ENCODE measurements at regions not wholly inside any gene's neighbourhood (a gene's known extent, or its start where the extent isn't known, plus 50 kb on each side); places are given as distances from the start of the nearest gene placed in this dataset.

DNA sequence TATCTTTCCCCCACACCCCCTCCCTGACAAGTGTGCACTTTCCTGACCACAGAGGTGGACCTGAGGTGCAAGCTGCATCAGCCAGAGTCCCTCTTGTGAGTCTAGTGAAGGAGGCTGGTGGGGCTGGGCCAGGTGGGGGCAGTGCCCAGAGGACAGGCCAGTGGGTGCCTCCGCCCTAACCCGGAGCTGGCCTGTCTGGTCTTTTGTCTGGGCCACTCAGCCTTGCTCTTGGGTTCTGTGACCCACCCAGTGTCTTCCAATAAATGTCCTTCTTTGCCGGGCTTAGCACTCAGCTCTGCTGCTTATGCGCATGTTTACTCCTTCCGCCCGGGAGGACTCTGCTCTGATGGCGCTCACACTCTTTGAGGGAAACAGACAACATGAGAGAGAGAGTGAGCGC is 526.2 kb downstream of the TBC1D22A start:
- Histone ChIP-seq H3K36me3 (ENCODE audit: insufficient read depth, low read length) (no peaks in the 10 kb centered on the region), H4K20me1 (ENCODE audit: insufficient read depth, low read depth, low read length) (no peaks in the 10 kb centered on the region; the same call in 1 of the 2 replicates), H3K4me3 (ENCODE audit: low read length) (no peak overlapping the region), H3K9me3 (ENCODE audit: low read length) (no peaks in the 10 kb centered on the region), H3K9ac (ENCODE audit: low read length) (no peak overlapping the region), H3K79me2 (ENCODE audit: low read length) (no peaks in the 10 kb centered on the region), H3K27me3 (ENCODE audit: low read length) (no peaks in the 10 kb centered on the region), H2AFZ (ENCODE audit: low read length) (no peak overlapping the region), H3K4me2 (ENCODE audit: low read depth, low read length, poor library complexity, severe bottlenecking) (no peak overlapping the region), H3K27ac (ENCODE audit: low read length) (no peak overlapping the region), H3K4me1 (ENCODE audit: low read length) (no peaks in the 10 kb centered on the region), H3K9me2 (replicated peaks; ENCODE audit: insufficient read depth, low read length) (no peaks in the 10 kb centered on the region)
- DNase-seq: no peak

- no peaks in the 10 kb centered on the region for H3K9me3 ChIP-seq (ENCODE audit: low read length)
- H3K9ac ChIP-seq (ENCODE audit: low read length): no peak overlapping the region
- no peak for DNase-seq
- no peak overlapping the region for H3K4me2 ChIP-seq (ENCODE audit: low read depth, low read length, poor library complexity, severe bottlenecking)
- no peaks in the 10 kb centered on the region for H3K4me1 ChIP-seq (ENCODE audit: low read length)
- no peak overlapping the region for H3K27ac ChIP-seq (ENCODE audit: low read length)
- H3K4me3 ChIP-seq (ENCODE audit: low read length): no peak overlapping the region
- no peaks in the 10 kb centered on the region for H4K20me1 ChIP-seq (ENCODE audit: insufficient read depth, low read depth, low read length)
- H3K9me2 ChIP-seq (replicated peaks; ENCODE audit: insufficient read depth, low read length): no peaks in the 10 kb centered on the region
- no peaks in the 10 kb centered on the region for H3K27me3 ChIP-seq (ENCODE audit: low read length)
- no peaks in the 10 kb centered on the region for H3K36me3 ChIP-seq (ENCODE audit: insufficient read depth, low read length)
- no peak overlapping the region for H2AFZ ChIP-seq (ENCODE audit: low read length)
- H3K79me2 ChIP-seq (ENCODE audit: low read length): no peaks in the 10 kb centered on the region
Measured at GRCh38 chr22:47287516-47287915, 525.1 kb downstream of the TBC1D22A start.

DNA sequence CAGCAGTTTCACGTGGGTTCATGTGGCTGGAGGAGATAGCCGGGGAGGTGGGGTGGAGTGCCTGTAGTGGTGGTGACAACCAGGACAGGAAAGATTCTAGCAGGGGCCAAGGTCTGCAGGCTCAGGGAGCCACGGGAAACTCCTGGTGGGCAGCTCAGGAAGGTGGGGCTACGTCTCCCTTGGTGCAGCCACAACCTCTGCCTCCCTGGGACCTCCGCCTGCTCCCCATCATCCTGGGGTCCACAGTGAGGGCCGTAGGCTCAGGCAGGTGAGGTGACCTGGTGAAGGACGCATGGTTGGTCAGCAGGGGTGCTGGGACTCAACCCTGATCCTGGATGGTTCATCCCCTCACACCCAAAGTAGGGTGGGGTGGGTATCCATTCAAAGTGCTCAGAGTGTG is 524.1 kb downstream of the TBC1D22A start:
- Histone ChIP-seq H4K20me1 (ENCODE audit: insufficient read depth, low read depth, low read length) (no peaks in the 10 kb centered on the region), H3K36me3 (ENCODE audit: insufficient read depth, low read length) (no peaks in the 10 kb centered on the region), H3K4me1 (ENCODE audit: low read length) (no peaks in the 10 kb centered on the region), H3K9ac (ENCODE audit: low read length) (no peak overlapping the region), H3K27ac (ENCODE audit: low read length) (no peak overlapping the region), H3K9me2 (replicated peaks; ENCODE audit: insufficient read depth, low read length) (no peaks in the 10 kb centered on the region), H3K9me3 (ENCODE audit: low read length) (no peaks in the 10 kb centered on the region), H3K79me2 (ENCODE audit: low read length) (no peaks in the 10 kb centered on the region), H2AFZ (ENCODE audit: low read length) (no peak overlapping the region), H3K4me2 (ENCODE audit: low read depth, low read length, poor library complexity, severe bottlenecking) (no peak overlapping the region), H3K4me3 (ENCODE audit: low read length) (no peak overlapping the region), H3K27me3 (ENCODE audit: low read length) (no peaks in the 10 kb centered on the region)
- no peak for DNase-seq

DNA sequence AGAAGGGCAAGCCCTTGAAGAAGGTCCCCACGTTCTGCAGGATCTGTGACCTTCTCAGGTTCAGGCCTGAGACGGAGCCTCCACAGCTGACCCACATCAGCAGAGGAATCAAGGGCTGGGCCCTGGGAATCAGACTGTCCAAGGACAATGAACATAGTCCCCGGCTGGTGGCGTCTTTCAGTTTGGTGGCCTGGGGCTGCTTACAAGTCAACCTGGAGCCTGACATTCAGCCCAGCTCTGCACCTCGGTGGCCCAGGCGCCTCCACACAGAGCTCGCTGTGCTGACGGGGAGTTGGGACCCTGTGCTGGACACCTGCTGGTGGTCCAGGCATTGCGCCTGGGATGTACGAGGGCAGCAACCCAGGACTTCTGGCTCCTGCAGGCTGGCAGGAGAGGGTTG is 523.5 kb downstream of the TBC1D22A start:
- Histone ChIP-seq H3K9me2 (replicated peaks; ENCODE audit: insufficient read depth, low read length) (no peaks in the 10 kb centered on the region), H3K4me3 (ENCODE audit: low read length) (no peak overlapping the region), H3K36me3 (ENCODE audit: insufficient read depth, low read length) (no peaks in the 10 kb centered on the region), H2AFZ (ENCODE audit: low read length) (no peak overlapping the region), H3K27me3 (ENCODE audit: low read length) (no peaks in the 10 kb centered on the region), H3K27ac (ENCODE audit: low read length) (no peak overlapping the region), H3K4me2 (ENCODE audit: low read depth, low read length, poor library complexity, severe bottlenecking) (no peak overlapping the region), H3K79me2 (ENCODE audit: low read length) (no peaks in the 10 kb centered on the region), H3K4me1 (ENCODE audit: low read length) (no peaks in the 10 kb centered on the region), H3K9ac (ENCODE audit: low read length) (no peak overlapping the region), H4K20me1 (ENCODE audit: insufficient read depth, low read depth, low read length) (no peaks in the 10 kb centered on the region), H3K9me3 (ENCODE audit: low read length) (no peaks in the 10 kb centered on the region)
- no peak for DNase-seq

- Histone ChIP-seq H3K9me3 (ENCODE audit: low read length) (no peaks in the 10 kb centered on the region), H3K4me2 (ENCODE audit: low read depth, low read length, poor library complexity, severe bottlenecking) (no peak overlapping the region), H3K36me3 (ENCODE audit: insufficient read depth, low read length) (no peaks in the 10 kb centered on the region), H3K27me3 (ENCODE audit: low read length) (no peaks in the 10 kb centered on the region), H4K20me1 (ENCODE audit: insufficient read depth, low read depth, low read length) (no peaks in the 10 kb centered on the region), H2AFZ (ENCODE audit: low read length) (no peak overlapping the region), H3K79me2 (ENCODE audit: low read length) (no peaks in the 10 kb centered on the region), H3K9ac (ENCODE audit: low read length) (no peak overlapping the region), H3K4me3 (ENCODE audit: low read length) (no peak overlapping the region), H3K27ac (ENCODE audit: low read length) (no peak overlapping the region), H3K9me2 (replicated peaks; ENCODE audit: insufficient read depth, low read length) (no peaks in the 10 kb centered on the region), H3K4me1 (ENCODE audit: low read length) (no peaks in the 10 kb centered on the region)
- no peak for DNase-seq
Measured at GRCh38 chr22:47284822-47285221, 522.4 kb downstream of the TBC1D22A start.

DNA sequence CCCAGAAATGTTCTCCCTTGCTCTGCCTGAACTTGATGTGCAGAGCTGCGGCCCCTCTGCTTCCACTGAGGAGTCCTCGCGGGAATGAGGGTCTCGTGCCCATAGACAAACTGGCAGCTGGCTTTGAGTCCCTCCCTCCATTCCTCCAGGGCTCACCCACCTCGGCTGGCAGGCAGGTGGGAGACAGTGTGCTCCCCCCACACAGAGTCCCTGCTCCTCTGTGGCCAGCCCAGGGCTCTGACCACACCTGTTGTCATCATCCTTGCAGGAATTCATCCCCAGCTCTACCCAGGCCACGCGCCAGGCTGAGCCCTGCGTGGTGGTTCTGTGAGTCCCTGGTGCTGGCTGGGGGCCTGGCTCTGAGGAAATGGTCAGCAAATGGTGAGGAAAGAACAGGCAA is 521.9 kb downstream of the TBC1D22A start:
- H3K4me1 ChIP-seq (ENCODE audit: low read length): no peaks in the 10 kb centered on the region
- no peak for DNase-seq
- H2AFZ ChIP-seq (ENCODE audit: low read length): no peak overlapping the region
- no peak overlapping the region for H3K27ac ChIP-seq (ENCODE audit: low read length)
- no peak overlapping the region for H3K4me2 ChIP-seq (ENCODE audit: low read depth, low read length, poor library complexity, severe bottlenecking)
- no peaks in the 10 kb centered on the region for H3K9me2 ChIP-seq (replicated peaks; ENCODE audit: insufficient read depth, low read length)
- no peak overlapping the region for H3K9ac ChIP-seq (ENCODE audit: low read length)
- H3K4me3 ChIP-seq (ENCODE audit: low read length): no peak overlapping the region
- no peaks in the 10 kb centered on the region for H3K9me3 ChIP-seq (ENCODE audit: low read length)
- H3K36me3 ChIP-seq (ENCODE audit: insufficient read depth, low read length): no peaks in the 10 kb centered on the region
- no peaks in the 10 kb centered on the region for H4K20me1 ChIP-seq (ENCODE audit: insufficient read depth, low read depth, low read length)
- no peaks in the 10 kb centered on the region for H3K79me2 ChIP-seq (ENCODE audit: low read length)
- H3K27me3 ChIP-seq (ENCODE audit: low read length): no peaks in the 10 kb centered on the region

DNA sequence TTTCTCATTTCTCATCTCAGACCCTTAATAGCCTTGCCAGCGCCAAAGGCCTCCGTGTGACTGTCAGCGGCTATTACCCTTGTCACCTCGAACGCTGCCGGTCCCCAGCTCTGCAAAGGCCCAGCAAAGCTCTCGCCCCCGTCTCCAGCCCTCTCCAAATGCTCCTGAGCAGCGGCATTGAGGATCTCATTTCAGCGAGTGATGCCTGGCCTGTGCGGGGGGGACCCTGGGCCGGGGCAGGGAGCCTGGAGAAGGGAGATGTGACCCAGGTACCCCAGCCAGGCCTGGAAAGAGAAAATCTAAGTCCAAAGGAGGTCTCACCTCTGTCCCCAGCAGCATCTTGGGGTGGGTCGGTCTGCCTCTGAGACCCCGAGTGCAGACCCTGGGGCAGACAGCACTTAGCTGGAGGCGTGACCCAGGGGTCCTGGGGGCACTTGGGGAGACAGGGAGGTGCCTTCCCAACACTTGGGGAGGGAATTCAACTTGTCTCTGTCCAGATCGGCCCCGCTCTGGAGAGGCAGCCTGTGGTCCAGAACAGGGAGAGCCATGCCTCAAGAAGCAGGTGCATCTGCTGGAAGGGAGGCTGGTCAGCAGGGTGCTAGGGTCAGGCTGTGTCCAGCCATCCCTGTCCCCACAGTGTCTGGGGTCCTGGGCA is 521.3 kb downstream of the TBC1D22A start:
- DNase-seq: no peak
- H3K79me2 ChIP-seq (ENCODE audit: low read length): no peaks in the 10 kb centered on the region
- no peaks in the 10 kb centered on the region for H3K27me3 ChIP-seq (ENCODE audit: low read length)
- no peaks in the 10 kb centered on the region for H3K36me3 ChIP-seq (ENCODE audit: insufficient read depth, low read length)
- no peak overlapping the region for H3K4me2 ChIP-seq (ENCODE audit: low read depth, low read length, poor library complexity, severe bottlenecking)
- H2AFZ ChIP-seq (ENCODE audit: low read length): no peak overlapping the region
- H3K9me2 ChIP-seq (replicated peaks; ENCODE audit: insufficient read depth, low read length): no peaks in the 10 kb centered on the region
- no peaks in the 10 kb centered on the region for H3K4me1 ChIP-seq (ENCODE audit: low read length)
- H4K20me1 ChIP-seq (ENCODE audit: insufficient read depth, low read depth, low read length): no peaks in the 10 kb centered on the region
- no peaks in the 10 kb centered on the region for H3K9me3 ChIP-seq (ENCODE audit: low read length)
- no peak overlapping the region for H3K4me3 ChIP-seq (ENCODE audit: low read length)
- no peak overlapping the region for H3K9ac ChIP-seq (ENCODE audit: low read length)
- H3K27ac ChIP-seq (ENCODE audit: low read length): no peak overlapping the region

- H2AFZ ChIP-seq (ENCODE audit: low read length): no peak overlapping the region
- H3K4me1 ChIP-seq (ENCODE audit: low read length): no peaks in the 10 kb centered on the region
- H3K4me2 ChIP-seq (ENCODE audit: low read depth, low read length, poor library complexity, severe bottlenecking): no peak overlapping the region
- H3K4me3 ChIP-seq (ENCODE audit: low read length): no peak overlapping the region
- no peaks in the 10 kb centered on the region for H3K36me3 ChIP-seq (ENCODE audit: insufficient read depth, low read length)
- H3K27ac ChIP-seq (ENCODE audit: low read length): no peak overlapping the region
- H3K9me3 ChIP-seq (ENCODE audit: low read length): no peaks in the 10 kb centered on the region
- no peak for DNase-seq
- H3K9me2 ChIP-seq (replicated peaks; ENCODE audit: insufficient read depth, low read length): no peaks in the 10 kb centered on the region
- no peaks in the 10 kb centered on the region for H3K27me3 ChIP-seq (ENCODE audit: low read length)
- H3K9ac ChIP-seq (ENCODE audit: low read length): no peak overlapping the region
- H4K20me1 ChIP-seq (ENCODE audit: insufficient read depth, low read depth, low read length): no peaks in the 10 kb centered on the region
- H3K79me2 ChIP-seq (ENCODE audit: low read length): no peaks in the 10 kb centered on the region
Measured at GRCh38 chr22:47282851-47283250, 520.4 kb downstream of the TBC1D22A start.

DNA sequence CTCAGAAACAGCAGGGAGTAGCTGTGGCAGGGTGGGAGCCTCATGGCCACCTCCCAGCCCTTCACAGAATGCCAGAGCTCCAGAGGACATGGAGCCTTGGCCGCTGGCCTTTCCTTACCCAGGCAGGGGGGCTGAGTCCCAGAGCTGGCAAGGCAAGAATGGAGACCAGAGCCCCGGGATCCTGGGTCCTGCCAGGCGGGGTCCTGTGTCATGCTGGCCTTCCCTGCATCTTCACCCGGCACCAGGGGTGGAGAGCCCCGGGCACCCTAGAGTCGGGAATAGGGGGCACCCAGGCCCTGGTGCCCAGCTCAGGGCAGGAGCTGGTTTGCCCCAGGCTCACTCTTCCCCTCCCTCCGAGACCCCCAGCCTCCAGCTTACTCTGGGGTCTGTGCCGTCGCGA is 519.9 kb downstream of the TBC1D22A start:
- no peak overlapping the region for H3K27ac ChIP-seq (ENCODE audit: low read length)
- H3K4me3 ChIP-seq (ENCODE audit: low read length): no peak overlapping the region
- H3K9ac ChIP-seq (ENCODE audit: low read length): no peak overlapping the region
- H3K27me3 ChIP-seq (ENCODE audit: low read length): no peaks in the 10 kb centered on the region
- DNase-seq: no peak
- H2AFZ ChIP-seq (ENCODE audit: low read length): no peak overlapping the region
- H3K9me3 ChIP-seq (ENCODE audit: low read length): no peaks in the 10 kb centered on the region
- H3K9me2 ChIP-seq (replicated peaks; ENCODE audit: insufficient read depth, low read length): no peaks in the 10 kb centered on the region
- H3K4me1 ChIP-seq (ENCODE audit: low read length): no peaks in the 10 kb centered on the region
- no peaks in the 10 kb centered on the region for H4K20me1 ChIP-seq (ENCODE audit: insufficient read depth, low read depth, low read length)
- H3K36me3 ChIP-seq (ENCODE audit: insufficient read depth, low read length): no peaks in the 10 kb centered on the region
- no peak overlapping the region for H3K4me2 ChIP-seq (ENCODE audit: low read depth, low read length, poor library complexity, severe bottlenecking)
- H3K79me2 ChIP-seq (ENCODE audit: low read length): no peaks in the 10 kb centered on the region

Measured in Karpas-422 (cell line).